Keratinocyte (primary cell): ENCODE measurements at regions not wholly inside any gene's neighbourhood (a gene's known extent, or its start where the extent isn't known, plus 50 kb on each side); places are given as distances from the start of the nearest gene placed in this dataset.

Experiments used
- DNase-seq: peaks from one replicate; pipeline ENCODE4 v3.0.0-alpha.2; 2011; ENCODE audit warnings: low read depth, missing footprints, low spot score
- FAIRE-seq: peaks from 2 replicates; lab custom pipeline; 2011; peaks lifted over from hg19 to GRCh38; lab: Jason Lieb, UNC
- H2AFZ ChIP-seq: 2 replicates; pipeline ENCODE4 v1.6.0; 2012; ENCODE audit warnings: low read length, control low read depth, inconsistent platforms; ENCODE audit not compliant: control insufficient read depth
- H3K27ac ChIP-seq: 2 replicates; pipeline ENCODE4 v1.5.1; 2011; ENCODE audit warnings: low read length; ENCODE audit not compliant: control insufficient read depth, insufficient read depth
- H3K27me3 ChIP-seq: 3 replicates; pipeline ENCODE4 v1.6.0; 2011; ENCODE audit warnings: low read length; ENCODE audit not compliant: control insufficient read depth, insufficient read depth; ENCODE audit errors: extremely low read depth
- H3K36me3 ChIP-seq, 2 experiments: 2 replicates in 1 of 2; 3 replicates in 1 of 2; pipeline ENCODE4 v1.5.1; 2011; ENCODE audit warnings: low read length in 2 of 2, mild to moderate bottlenecking in 1 of 2; ENCODE audit not compliant: control insufficient read depth in 2 of 2, insufficient read depth in 2 of 2; ENCODE audit errors: extremely low read depth in 1 of 2
- H3K4me1 ChIP-seq: 3 replicates; pipeline ENCODE4 v1.5.1; 2011; ENCODE audit warnings: low read length; ENCODE audit not compliant: control insufficient read depth, insufficient read depth; ENCODE audit errors: extremely low read depth
- H3K4me2 ChIP-seq: 3 replicates; pipeline ENCODE4 v1.6.0; 2011; ENCODE audit warnings: low read depth, low read length; ENCODE audit not compliant: control insufficient read depth, insufficient read depth; ENCODE audit errors: extremely low read depth
- H3K4me3 ChIP-seq, 3 experiments: fragments of 200-600 bp in 1 of 3; sonication (generic) in 1 of 3; 2 replicates in 2 of 3; 3 replicates in 1 of 3; pipeline ENCODE4 v1.5.1; 2011 to 2016; ENCODE audit warnings: low read length in 3 of 3, mild to moderate bottlenecking in 3 of 3, control low read depth in 2 of 3, inconsistent platforms in 1 of 3, low read depth in 1 of 3, mixed read lengths in 1 of 3, mixed run types in 1 of 3, moderate library complexity in 1 of 3; ENCODE audit not compliant: control insufficient read depth in 2 of 3, insufficient read depth in 2 of 3; ENCODE audit errors: extremely low read depth in 1 of 3
- H3K79me2 ChIP-seq: 2 replicates; pipeline ENCODE4 v1.6.0; 2012; ENCODE audit warnings: low read length; ENCODE audit not compliant: control insufficient read depth, insufficient read depth
- H3K9ac ChIP-seq: 3 replicates; pipeline ENCODE4 v1.6.0; 2011; ENCODE audit warnings: low read length; ENCODE audit not compliant: control insufficient read depth, insufficient read depth; ENCODE audit errors: extremely low read depth
- H3K9me1 ChIP-seq: 3 replicates; pipeline ENCODE4 v1.6.0; 2011; ENCODE audit warnings: low read length; ENCODE audit not compliant: control insufficient read depth, insufficient read depth; ENCODE audit errors: extremely low read depth
- H3K9me3 ChIP-seq: 2 replicates; pipeline ENCODE4 v1.5.1; 2012; ENCODE audit warnings: low read depth, low read length; ENCODE audit not compliant: control insufficient read depth
- H4K20me1 ChIP-seq: 3 replicates; pipeline ENCODE4 v1.6.0; 2011; ENCODE audit warnings: low read length; ENCODE audit not compliant: control insufficient read depth, insufficient read depth; ENCODE audit errors: extremely low read depth
- CTCF ChIP-seq, 3 experiments: IDR thresholded peaks in 1 of 3; conservative IDR thresholded peaks in 1 of 3; optimal IDR thresholded peaks in 1 of 3; 2 replicates in 2 of 3; 3 replicates in 1 of 3; pipeline versions ENCODE3 to v1.5.1; 2011; ENCODE audit warnings: low read length in 3 of 3, mild to moderate bottlenecking in 3 of 3, moderate library complexity in 2 of 3, control low read depth in 1 of 3, inconsistent platforms in 1 of 3; ENCODE audit not compliant: insufficient read depth in 2 of 3; ENCODE audit errors: extremely low read depth in 1 of 3
- EZH2 ChIP-seq: IDR thresholded peaks from one replicate; pipeline ENCODE4 v1.6.1; 2012; ENCODE audit warnings: inconsistent platforms, mild to moderate bottlenecking, low read length, moderate library complexity
- dilution Hi-C: fragments of 300-500 bp; cut with MboI; formaldehyde crosslinking; loops from one replicate; pipeline ENCODE4 v1.7.0; 2020; ENCODE audit warnings: low sequenced_read_pairs; ENCODE audit not compliant: extremely low pct_ligation_motif_present

DNA sequence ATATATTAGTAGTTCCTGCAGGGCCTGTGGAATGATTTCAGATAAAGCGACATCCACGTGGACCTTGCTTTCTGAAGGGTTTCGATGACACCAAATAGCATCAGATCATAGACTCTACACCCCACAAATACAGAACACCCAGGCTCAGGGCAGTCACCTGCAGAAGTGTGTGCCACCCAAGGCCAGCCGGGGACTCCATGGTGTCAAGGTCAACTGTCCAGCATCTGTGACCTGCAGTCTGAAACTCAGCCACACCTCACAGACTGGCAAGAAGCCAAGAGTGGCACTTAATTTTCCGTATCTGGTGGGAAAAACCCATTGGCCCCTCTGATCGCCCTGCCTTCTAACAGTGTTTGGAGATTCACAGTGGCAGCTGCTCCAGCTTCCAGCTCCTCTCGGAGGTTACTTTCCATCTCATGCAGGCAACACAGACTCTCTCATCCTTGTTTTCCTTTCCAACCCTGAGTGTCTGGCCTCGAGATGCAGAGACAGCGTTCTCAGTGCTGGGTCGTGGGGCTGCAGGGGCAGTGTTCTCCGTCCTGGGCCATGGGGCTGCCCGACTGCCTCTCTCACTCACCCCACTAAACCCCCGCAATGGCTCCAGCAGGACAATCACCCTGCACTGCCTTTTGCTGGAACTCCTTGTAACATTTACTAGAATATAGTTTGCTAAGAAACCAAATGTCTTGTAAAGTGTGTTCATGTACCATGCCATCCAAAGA, 221.9 kb downstream of the IRX2 start:
- FAIRE-seq (no peak), DNase-seq (no peak)
- dilution Hi-C loops = no loop called here

DNA sequence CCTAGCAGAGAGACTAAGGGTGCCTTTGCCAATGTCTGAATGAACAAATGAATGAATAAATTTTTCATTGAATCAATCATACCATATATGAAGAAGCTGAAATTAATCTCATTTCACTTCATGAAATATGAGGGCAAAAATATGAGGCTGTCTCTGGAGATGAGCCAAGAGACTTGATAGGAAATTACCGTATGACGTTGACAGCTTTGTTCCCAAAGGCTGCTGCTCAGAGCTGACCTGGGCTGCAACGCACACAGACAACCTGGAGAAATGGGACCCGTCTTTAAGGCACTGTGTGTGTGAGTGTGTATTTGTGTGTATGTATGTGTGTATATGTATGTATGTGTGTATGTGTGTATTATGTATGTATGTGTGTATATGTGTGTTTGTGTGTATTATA, 226.1 kb downstream of the IRX2 start:
- H3K27me3 ChIP-seq = no peaks in the 10 kb centered on the region
- TF ChIP-seq CTCF (optimal IDR thresholded peaks at IDR 0.05 in 1 of 3, IDR thresholded peaks at IDR 0.05 in 1 of 3, conservative IDR thresholded peaks at IDR 0.05 in 1 of 3; ENCODE audit: extremely low read depth in 1 of 3, insufficient read depth in 2 of 3, low read length in 3 of 3) = no peak
- no peaks in the 10 kb centered on the region for H3K79me2 ChIP-seq
- H3K4me1 ChIP-seq = no peaks in the 10 kb centered on the region
- no peak overlapping the region for H3K4me2 ChIP-seq
- H3K9me1 ChIP-seq = no peaks in the 10 kb centered on the region
- H3K36me3 ChIP-seq = no peaks in the 10 kb centered on the region
- no peak overlapping the region for H3K4me3 ChIP-seq
- dilution Hi-C loops = no loop called here
- no peak overlapping the region for H3K9ac ChIP-seq
- H3K27ac ChIP-seq = no peak overlapping the region
- no peak for DNase-seq
- no peak for FAIRE-seq
- H3K9me3 ChIP-seq = no peaks in the 10 kb centered on the region
- H2AFZ ChIP-seq = no peak overlapping the region
- no peaks in the 10 kb centered on the region for H4K20me1 ChIP-seq

More for the DNA sequence above, 221.9 kb downstream of the IRX2 start:
- H3K79me2 ChIP-seq = no peaks in the 10 kb centered on the region
- no peak overlapping the region for H3K9ac ChIP-seq
- H4K20me1 ChIP-seq = no peaks in the 10 kb centered on the region
- no peaks in the 10 kb centered on the region for H3K4me1 ChIP-seq
- no peaks in the 10 kb centered on the region for H3K9me1 ChIP-seq
- H3K4me3 ChIP-seq = no peak overlapping the region
- H3K9me3 ChIP-seq = no peaks in the 10 kb centered on the region
- TF ChIP-seq CTCF (optimal IDR thresholded peaks at IDR 0.05 in 1 of 3, IDR thresholded peaks at IDR 0.05 in 1 of 3, conservative IDR thresholded peaks at IDR 0.05 in 1 of 3; ENCODE audit: extremely low read depth in 1 of 3, insufficient read depth in 2 of 3, low read length in 3 of 3) = no peak
- TF ChIP-seq EZH2 = no peak
- no peak overlapping the region for H3K27ac ChIP-seq
- no peaks in the 10 kb centered on the region for H3K27me3 ChIP-seq
- no peak overlapping the region for H2AFZ ChIP-seq
- H3K36me3 ChIP-seq = no peaks in the 10 kb centered on the region
- no peak overlapping the region for H3K4me2 ChIP-seq
